ENCODE measurements at regions not wholly inside any gene's neighbourhood (a gene's known extent, or its start where the extent isn't known, plus 50 kb on each side); places are given as distances from the start of the nearest gene placed in this dataset.

DNA sequence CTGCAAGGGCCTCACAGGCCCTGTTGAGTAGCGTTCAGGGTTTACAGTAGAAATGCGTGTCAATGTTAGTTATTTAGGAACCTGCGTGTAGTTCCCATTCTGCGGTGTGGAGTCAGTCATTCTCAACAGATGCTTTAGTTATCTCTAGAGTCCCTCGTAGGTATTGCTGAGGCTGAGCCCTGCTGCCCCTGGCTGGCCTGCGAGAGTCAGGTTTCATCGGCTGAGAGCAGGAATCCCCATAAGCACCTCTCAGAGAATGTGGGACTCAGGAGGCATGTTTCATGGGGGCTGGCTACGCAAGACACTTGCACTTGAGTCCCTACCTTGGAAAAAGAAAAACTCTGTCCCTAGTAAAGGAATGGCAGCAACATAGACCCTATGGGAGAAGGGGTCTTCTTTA is 347.5 kb upstream of the ASIC2 start:
- DNase-seq (ENCODE audit: low read depth in 2 of 2): no peak

DNA sequence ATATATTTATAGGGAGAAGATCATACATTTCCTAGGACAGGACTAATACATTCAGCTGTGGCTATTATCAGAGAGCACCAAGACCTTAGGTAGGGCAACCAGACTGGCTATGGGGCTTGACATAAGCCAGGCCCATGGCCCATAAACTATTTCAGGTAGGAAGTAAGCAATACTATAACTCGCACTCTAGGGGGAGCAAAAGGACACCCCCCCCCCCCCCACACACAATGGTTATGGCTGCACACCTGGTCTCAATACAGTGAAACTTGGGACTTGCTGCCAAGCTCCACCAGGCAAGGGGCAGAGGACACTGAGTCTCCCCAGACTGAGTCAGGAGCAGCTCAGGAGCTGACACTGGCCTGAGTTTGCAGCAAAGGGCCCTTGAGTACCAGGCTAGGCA is 348.9 kb upstream of the ASIC2 start:
- no peak for DNase-seq (ENCODE audit: low read depth in 2 of 2)

DNA sequence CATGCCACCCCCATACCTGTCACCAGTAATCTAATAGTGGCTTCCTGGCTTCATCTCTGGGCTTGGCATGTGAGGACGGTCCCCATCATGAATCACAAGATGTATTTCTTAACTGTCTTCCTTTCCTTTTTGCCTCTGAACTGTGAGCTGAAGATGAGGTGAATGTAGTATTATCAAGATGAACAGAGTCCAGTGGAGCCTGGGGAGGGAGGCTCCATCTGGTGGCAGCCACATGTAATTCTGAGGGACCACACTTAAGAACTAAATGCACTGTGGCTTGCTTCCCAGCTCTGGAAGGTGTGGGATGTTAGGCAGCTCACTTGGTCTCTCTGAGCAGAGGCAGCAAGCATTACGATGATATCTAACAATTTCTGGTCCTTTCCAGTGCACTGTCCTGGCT is 354.9 kb upstream of the ASIC2 start:
- DNase-seq (ENCODE audit: low read depth in 2 of 2): no peak

DNA sequence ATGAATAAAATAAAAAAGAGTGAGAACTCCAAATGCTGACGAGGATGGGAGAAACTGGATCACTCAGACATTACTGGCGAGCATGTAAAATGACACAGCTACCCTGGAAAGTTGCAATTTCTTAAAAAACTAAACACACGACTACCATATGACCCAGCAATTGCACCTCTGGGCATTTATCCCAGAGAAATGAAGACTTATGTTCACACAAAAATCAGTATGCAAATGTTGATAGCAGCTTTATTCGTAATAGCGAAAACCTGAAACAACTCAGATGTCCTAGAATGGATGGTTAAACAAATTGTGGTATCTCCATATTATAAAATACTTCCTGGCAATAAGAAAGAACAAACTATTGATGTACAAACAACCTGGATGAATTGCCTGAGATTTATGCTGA is 357.2 kb upstream of the ASIC2 start:
- no peak for DNase-seq (ENCODE audit: low read depth in 2 of 2)

DNA sequence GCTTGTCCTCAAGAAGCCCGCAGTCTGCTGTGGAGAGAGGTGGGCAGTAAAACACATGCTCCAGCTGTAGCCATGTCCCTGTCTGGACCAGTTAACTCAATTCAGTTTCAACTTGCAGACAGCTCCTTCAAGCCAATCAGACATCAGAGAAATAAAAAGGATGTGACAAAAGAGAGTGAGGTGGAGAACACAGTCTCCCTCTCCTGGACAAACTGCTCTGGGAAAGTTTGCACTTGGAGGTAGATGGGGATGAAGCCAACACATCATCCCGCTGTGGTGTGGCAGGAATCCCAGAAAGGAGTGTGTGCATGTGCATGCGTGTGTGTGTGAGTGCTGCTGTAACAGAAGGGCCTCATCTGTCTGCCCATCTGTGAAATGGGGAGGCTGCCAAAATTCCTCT is 358.6 kb upstream of the ASIC2 start:
- DNase-seq (ENCODE audit: low read depth in 2 of 2): no peak

DNA sequence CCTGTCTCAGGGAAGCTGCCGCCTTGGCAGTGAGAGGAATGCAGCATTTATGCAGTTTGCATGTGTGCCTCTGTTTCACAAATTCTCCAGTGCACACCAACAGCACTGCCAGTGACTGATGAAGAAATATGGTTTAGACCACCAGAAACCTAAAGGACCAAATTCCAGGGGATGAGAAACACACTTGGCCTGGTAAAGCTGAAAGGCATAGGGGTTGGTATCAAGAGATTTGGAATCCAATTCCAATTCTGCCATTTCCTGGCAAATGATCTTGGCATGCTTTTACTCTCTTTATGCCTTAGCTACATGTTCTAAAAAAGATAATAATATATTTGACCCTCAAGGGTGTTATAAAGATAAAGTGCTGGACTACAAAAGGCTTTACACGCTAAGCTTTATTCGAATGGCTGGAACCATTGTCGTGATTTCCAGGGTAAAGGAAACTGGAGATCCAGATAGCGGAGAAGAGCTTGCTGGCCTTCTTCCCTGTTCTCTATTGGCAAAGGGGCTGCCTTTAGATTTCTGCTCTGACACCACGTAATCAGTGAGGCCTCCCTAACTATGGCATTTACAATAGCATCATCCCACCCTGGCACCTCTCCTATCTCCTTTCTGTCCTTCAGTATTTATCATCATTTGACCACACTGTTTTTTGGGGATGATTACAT is 359.8 kb upstream of the ASIC2 start:
- DNase-seq (ENCODE audit: low read depth in 2 of 2): no peak

DNA sequence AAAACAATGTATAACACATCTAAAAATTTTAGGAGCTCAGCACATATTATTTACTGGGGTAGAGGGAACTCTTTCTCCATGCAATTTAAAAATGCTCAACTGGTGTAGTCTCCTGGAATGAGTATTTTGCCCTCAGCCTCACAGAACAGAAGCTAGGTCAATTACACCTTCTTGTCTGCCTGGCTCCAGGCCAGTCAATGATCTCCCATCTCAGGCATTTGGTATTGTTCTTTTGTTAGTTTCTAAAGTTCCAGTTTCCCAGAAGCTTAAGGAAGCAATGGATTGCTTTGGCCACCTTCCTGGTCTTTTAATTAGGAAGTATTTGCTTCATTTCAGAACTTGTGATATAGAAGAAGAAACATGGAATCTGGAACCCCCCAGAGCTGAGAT is 360.3 kb upstream of the ASIC2 start:
- no peak for DNase-seq (ENCODE audit: low read depth in 2 of 2)

DNA sequence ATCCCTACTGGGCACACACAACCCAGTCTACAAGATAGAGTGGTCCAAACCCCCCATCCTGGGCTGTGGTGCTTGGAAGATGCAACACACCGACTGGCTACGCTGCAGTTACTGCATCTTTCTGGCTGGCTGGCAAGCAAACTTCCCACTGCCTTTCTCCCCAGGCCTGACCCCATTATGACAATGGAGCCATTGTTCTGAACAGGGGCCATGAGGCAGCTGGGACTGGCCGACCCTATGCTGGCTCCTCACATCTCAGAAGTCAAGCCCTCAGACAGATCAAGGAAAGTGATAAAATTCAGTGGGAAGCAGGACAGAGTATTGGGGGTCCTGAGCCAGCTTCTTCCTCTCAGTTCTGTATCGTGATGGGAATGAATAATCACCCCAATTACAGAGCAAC is 364.1 kb upstream of the ASIC2 start:
- no peak for DNase-seq (ENCODE audit: low read depth in 2 of 2)

DNA sequence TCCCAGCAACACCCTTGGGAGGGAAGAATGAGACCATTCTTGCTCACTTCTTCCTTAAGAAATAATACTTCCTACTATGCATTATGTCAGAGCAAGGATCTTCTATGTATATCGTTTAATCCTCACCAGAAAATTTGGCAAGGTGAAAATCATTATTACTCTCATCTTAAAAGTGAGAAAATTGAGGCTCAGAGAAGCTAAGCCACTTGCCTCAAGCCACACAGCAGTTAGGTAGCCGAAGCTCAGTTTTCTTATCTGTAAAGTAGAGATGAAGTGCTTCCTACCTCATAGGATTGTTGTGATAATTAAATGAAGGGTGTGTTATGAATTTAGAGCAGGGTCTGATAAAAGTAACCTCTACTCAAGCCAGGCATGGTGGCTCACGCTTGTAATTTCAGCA is 368.9 kb upstream of the ASIC2 start:
- no peak for DNase-seq (ENCODE audit: low read depth in 2 of 2)

DNA sequence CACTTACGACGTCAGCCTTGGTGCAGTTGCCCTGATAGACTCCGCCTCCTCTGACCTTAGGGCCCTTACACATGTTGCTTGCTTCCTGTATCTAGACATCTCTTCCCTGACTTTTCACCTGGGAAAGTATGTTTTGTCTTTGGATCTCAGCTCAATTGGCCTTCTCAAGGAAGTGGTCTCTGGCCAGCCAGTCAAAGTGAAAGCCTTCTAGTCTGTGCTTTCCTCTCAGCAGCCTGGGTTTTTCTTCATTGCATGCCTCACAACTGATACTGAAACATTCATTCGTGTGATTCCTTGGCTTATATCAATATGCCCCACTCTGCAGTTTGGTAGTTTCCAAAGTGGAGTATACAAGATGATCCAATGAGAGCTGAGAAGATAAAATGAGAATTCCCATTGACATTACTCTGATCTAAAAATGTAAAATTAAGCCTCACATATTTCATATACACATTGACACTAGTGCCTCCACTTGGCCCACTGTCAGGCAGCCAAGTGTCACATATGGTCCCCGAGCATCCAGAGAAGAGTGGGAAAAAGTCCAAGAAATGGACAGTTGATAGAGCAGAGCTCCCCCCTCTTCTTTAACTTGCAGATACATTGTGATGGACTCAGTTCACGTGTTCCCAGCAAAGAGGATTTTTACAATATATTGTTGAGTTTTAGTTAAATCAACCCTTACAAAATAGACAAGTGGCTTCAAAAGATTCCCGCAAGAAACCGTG is 371.2 kb upstream of the ASIC2 start:
- DNase-seq (ENCODE audit: low read depth in 2 of 2): no peak

DNA sequence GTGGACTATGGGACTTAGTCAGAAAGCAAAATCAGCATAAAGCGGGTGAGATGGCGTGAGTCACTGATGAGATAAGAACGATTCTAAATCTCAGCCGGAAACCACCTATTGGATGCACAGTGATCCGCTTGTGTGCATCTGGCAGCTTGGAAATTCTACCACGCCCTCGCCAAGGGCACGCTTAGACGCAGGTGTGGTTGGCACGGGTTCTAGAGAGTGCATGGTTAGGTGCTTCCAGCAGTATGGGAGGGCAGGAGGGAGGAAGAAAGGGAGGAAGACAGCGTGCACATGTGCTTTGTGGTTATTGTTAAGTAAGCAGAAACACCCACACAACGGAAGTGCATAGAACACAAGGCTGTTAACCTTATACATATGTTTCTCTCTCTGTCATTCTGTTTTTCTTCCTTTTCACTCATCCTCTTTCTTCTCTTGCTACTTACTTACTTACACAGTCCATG is 374.0 kb upstream of the ASIC2 start:
- DNase-seq (ENCODE audit: low read depth in 2 of 2): peak in 1 of 2 donors; percentile 6

DNA sequence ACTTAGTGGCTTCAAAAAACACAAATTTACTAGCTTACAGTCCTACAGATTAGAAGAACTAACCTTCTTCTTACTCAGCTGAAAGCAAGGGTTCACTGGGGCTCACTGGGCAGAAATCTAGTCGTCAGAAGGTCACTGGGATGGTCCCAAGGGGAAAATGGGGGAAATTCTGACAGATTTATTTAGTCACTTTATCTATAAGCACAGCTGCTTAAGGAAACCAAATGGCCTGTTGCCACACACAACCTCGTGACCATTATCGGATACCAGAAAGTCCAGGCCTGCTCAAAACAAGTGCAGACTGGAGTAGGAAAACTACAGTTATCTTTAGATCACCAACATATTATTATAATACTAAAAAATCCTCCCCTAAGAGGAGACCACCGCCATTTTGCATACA is 374.6 kb upstream of the ASIC2 start:
- DNase-seq (ENCODE audit: low read depth in 2 of 2): no peak

DNA sequence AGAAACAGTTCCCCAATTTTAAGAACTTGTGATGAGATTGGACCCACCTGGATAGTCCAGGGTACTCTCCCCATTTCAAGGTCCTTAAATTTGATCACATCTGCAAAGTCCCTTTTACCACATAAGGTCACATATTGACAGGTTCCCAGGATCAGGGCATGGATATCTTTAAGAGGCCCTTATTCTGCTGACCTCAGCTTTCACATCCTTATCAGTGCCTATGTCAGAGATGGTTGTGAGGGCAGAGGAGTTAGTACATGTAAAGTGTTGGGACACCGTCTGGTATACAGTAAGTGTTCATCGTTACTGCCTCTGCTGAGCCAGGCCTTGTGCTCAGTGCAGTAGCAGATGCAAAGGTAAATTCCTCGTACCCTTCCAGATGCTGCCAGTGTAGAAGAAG is 375.4 kb upstream of the ASIC2 start:
- DNase-seq (ENCODE audit: low read depth in 2 of 2): no peak

DNA sequence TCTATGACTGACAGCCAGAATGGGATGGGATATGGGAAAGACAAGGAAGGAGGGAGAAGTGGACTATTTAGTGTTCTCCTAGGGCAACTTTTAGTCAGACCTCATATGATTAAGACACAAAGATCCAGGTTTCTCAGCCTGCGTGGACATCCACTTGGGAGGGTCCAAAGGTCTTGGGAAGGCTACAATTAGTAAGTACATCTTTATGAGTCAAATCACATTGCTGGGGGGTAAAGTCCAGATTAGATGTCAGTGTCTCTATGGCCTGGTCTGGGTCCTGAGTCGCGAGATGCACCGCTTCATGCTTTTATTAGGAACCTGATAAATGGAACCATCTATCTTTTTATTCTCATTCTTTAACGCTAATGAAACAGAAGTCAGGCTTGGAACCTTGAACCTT is 378.4 kb upstream of the ASIC2 start:
- DNase-seq (ENCODE audit: low read depth in 2 of 2): no peak

DNA sequence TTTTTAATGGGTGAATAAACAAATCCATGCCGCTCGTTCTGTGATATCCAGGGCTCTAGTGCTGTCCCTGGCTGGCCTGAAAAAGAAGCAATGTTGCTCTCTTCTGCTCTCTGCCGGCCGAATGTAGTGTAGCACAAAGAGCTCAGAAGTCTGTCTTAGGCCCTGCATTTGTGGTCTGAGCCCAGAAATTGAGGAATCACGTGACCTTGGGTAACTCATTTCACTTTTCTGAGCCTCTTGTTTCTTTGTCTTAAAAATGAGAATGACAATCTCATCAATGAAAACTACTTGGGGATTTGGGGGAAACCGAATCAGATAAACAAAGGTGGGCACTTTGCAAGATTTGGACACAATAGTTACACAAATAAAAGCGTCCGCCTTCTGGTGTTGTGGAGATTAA is 381.6 kb upstream of the ASIC2 start:
- DNase-seq (ENCODE audit: low read depth in 2 of 2): no peak

DNA sequence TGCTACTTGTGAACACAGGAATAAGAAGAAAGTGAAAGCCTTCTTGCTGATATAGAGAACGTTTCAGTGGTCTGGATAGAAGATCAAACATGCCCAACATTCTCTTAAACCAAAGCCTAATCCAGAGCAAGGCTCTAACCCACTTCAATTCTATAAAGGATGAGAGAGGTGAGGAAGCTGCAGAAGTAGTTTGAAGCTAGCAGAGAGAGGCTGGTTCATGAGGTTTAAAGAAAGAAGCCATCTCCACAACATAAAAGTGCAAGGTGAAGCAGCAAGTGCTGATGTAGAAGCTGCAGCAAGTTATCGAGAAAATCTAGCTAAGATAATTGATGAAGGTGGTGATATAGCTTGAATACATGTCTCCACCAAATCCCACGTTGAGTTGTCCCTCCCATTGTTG is 383.3 kb upstream of the ASIC2 start:
- no peak for DNase-seq (ENCODE audit: low read depth in 2 of 2)

DNA sequence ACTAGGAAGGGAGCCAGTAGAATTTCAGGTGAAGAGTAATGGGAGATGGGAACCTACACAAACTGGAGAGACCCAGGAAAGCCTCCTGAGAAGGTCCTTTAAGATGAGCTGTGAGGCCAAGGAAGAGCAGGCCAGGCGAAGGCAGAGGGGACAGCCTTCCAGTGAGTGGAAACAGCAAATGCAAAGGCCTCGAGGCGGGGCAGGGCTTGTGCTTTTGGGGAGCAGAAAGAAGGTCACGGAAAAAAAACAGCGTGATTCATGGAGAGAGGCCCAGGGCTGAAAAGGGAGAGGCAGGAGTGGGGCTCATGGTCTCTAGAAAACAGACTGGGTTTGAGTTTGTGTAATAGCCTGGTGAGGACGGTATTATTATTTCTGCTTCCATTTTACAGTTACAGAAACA is 386.5 kb upstream of the ASIC2 start:
- DNase-seq (ENCODE audit: low read depth in 2 of 2): no peak

DNA sequence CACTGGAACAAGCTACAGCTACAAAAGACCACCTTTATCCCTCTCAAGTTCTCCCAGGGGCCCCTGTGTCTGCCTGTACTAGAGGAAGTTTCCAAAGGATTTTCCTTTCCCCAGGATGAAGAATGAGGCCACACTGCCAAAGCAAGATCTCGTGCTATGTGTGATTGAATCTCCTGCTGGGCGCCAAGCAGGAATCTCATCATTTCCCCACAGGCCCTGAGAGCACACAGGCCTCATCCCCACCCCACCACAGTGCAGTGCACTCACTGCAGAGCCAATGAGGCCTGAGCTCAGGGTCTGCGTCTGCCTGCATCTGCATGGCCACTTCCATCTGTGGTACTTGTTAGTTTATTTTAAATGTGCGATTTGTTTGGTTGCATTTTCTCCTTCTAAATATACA is 387.4 kb upstream of the ASIC2 start:
- no peak for DNase-seq (ENCODE audit: low read depth in 2 of 2)

DNA sequence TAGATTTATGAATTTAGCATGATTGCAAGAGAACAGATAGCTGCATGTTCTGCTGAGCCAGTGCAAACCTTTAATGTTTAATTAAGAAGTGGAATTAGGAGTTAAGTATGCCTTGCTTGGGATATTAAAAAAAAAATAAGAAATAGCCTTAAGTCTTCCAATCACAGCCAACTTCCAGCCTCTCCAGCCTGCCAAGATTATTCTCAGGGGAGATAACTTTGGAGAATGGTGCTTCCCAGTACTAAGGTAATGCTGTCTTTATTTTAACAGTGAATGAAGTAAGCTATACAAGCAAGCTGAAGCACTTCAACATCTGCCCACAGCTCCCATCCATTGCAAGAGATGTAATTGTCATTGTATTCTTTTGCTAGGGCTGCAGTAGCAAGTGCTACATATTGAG is 389.5 kb upstream of the ASIC2 start:
- DNase-seq (ENCODE audit: low read depth in 2 of 2): no peak

DNA sequence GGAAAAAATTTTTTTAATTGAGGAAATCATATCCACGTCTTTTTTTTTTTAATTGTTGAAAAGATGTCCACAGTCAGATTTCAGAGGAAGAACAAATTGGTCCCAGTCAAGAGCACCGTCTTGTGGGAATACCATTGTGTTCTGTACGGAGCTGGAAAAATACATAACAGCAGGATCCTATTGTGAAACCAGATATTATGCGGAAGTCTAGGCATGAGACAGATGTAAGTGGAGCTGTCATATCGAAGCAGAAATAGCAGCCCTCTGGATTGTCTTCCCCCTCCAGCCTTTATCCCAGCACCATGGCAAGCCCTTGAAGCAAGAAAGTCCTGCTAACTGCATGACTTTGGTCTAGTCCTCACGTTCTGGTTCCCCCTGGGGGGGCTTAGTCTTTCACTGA is 391.6 kb upstream of the ASIC2 start:
- DNase-seq (ENCODE audit: low read depth in 2 of 2): no peak

DNA sequence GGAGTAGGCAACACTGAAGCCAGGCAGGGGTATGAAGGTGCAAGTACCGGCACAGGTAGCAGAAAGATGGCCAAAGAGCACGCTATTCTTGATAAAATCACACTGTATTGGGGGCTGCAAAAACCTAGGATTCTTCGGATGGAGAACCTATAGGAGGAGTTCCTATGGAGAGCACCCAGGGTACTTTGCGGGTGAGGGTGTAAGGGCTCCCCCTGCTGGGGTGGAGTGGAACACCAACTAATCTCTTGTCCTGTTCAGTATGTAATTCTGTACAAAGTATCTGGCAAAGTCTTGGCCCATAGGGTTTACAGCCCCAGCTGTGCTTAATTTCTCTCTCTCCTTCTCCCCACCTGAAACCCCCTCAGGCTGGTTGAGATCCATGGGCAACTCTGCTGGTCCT is 393.1 kb upstream of the ASIC2 start:
- no peak for DNase-seq (ENCODE audit: low read depth in 2 of 2)

DNA sequence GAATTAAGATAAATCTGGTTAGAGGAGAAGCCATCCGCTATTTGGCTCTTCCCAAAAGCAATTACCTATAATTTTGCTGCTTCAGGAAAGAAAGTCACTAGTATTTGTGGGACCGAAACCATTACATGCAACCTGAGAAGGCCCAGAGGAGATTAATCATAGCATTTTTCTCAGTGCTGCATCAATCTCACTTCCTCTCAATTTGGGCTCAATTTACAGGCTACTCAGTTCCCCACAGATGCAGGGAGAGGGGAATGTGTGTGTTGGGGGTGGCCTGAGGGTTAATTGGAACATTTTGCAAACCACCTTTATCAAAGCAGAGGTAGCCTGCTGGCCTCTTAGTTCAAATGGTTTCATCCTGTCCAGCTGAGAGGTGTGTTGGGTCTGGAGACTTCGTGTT is 394.7 kb upstream of the ASIC2 start:
- DNase-seq (ENCODE audit: low read depth in 2 of 2): no peak

DNA sequence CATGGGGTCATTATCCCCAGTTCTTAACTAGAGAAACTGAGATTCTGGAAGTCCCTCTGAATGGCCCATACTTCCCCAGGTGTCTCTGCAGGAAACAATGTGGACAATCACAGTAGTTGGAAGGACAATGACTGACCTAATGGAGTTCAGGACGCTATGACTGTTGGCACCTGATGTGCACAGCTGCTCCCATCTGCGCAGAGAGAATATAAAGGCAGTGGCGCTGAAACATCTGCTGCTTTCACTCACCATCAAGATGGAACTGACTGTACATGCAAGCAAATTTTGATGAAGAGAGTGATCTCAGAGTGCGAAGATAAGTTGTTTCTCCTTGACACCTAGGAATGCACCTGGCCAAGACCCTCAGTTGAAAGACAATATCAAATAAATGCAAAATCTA is 395.7 kb upstream of the ASIC2 start:
- no peak for DNase-seq (ENCODE audit: low read depth in 2 of 2)

DNA sequence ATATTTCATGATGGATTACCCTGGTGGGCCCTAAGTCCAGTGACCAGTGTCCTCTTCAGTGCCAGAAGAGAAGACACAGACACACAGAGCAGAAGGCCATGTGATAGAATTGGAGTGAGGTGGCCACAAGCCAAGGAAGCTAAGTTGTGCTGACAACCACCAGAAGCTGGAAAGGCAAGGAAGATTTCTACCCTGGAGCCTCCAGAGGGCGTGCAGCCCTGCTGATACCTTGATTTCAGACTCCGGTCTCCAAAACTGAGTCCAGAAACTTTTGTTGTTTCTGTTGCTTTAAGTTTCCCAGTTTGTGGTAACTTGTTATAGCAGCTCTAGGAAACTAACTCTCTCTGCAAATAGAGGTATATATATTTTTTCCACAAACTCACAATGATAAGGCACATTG is 396.6 kb upstream of the ASIC2 start:
- DNase-seq (ENCODE audit: low read depth in 2 of 2): no peak
